ENCODE measurements at regions not wholly inside any gene's neighbourhood (a gene's known extent, or its start where the extent isn't known, plus 50 kb on each side); places are given as distances from the start of the nearest gene placed in this dataset.

DNA sequence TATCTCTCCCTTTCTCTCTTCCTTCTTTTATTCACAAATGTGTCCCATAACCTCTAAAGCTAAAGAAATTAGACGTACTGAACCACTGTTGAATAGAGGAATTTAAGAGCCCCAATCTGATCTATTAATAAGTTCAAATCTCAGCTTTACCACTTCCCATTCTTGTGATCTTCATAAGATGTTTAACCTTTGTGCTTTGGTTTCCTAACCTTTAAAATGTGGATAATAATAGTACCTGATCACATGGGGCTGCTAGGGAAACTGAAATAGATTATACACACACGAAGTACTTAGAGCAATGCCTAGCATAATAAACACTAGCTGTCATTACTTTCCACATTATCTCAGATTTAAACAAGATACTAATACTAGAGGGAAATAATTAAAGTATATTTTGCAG is 324.3 kb upstream of the SEMA6A start (continued):
- TF ChIP-seq, protein P1, sequence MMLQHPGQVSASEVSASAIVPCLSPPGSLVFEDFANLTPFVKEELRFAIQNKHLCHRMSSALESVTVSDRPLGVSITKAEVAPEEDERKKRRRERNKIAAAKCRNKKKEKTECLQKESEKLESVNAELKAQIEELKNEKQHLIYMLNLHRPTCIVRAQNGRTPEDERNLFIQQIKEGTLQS (IDR thresholded peaks at IDR 0.05; ENCODE audit: borderline replicate concordance, extremely low read depth, low read depth, low read length) = no peak
- no peak for TF ChIP-seq HDAC2 (IDR thresholded peaks at IDR 0.05)
- TF ChIP-seq, protein P2, sequence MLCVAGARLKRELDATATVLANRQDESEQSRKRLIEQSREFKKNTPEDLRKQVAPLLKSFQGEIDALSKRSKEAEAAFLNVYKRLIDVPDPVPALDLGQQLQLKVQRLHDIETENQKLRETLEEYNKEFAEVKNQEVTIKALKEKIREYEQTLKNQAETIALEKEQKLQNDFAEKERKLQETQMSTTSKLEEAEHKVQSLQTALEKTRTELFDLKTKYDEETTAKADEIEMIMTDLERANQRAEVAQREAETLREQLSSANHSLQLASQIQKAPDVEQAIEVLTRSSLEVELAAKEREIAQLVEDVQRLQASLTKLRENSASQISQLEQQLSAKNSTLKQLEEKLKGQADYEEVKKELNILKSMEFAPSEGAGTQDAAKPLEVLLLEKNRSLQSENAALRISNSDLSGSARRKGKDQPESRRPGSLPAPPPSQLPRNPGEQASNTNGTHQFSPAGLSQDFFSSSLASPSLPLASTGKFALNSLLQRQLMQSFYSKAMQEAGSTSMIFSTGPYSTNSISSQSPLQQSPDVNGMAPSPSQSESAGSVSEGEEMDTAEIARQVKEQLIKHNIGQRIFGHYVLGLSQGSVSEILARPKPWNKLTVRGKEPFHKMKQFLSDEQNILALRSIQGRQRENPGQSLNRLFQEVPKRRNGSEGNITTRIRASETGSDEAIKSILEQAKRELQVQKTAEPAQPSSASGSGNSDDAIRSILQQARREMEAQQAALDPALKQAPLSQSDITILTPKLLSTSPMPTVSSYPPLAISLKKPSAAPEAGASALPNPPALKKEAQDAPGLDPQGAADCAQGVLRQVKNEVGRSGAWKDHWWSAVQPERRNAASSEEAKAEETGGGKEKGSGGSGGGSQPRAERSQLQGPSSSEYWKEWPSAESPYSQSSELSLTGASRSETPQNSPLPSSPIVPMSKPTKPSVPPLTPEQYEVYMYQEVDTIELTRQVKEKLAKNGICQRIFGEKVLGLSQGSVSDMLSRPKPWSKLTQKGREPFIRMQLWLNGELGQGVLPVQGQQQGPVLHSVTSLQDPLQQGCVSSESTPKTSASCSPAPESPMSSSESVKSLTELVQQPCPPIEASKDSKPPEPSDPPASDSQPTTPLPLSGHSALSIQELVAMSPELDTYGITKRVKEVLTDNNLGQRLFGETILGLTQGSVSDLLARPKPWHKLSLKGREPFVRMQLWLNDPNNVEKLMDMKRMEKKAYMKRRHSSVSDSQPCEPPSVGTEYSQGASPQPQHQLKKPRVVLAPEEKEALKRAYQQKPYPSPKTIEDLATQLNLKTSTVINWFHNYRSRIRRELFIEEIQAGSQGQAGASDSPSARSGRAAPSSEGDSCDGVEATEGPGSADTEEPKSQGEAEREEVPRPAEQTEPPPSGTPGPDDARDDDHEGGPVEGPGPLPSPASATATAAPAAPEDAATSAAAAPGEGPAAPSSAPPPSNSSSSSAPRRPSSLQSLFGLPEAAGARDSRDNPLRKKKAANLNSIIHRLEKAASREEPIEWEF (IDR thresholded peaks at IDR 0.05; ENCODE audit: insufficient replicate concordance, low read depth, low read length) = no peak
- TF ChIP-seq SMARCA5 (IDR thresholded peaks at IDR 0.05) = no peak
- no peak for TF ChIP-seq SMAD5 (IDR thresholded peaks at IDR 0.05; ENCODE audit: low read depth)
- no peak for TF ChIP-seq EED (IDR thresholded peaks at IDR 0.05; ENCODE audit: low read depth)
- TF ChIP-seq ESRRA (IDR thresholded peaks at IDR 0.05; ENCODE audit: low read length) = no peak
- TF ChIP-seq, protein P3, sequence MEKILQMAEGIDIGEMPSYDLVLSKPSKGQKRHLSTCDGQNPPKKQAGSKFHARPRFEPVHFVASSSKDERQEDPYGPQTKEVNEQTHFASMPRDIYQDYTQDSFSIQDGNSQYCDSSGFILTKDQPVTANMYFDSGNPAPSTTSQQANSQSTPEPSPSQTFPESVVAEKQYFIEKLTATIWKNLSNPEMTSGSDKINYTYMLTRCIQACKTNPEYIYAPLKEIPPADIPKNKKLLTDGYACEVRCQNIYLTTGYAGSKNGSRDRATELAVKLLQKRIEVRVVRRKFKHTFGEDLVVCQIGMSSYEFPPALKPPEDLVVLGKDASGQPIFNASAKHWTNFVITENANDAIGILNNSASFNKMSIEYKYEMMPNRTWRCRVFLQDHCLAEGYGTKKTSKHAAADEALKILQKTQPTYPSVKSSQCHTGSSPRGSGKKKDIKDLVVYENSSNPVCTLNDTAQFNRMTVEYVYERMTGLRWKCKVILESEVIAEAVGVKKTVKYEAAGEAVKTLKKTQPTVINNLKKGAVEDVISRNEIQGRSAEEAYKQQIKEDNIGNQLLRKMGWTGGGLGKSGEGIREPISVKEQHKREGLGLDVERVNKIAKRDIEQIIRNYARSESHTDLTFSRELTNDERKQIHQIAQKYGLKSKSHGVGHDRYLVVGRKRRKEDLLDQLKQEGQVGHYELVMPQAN (conservative IDR thresholded peaks at IDR 0.05) = no peak

All from GM12878 (cell line).